ENCODE measurements at regions not wholly inside any gene's neighbourhood (a gene's known extent, or its start where the extent isn't known, plus 50 kb on each side); places are given as distances from the start of the nearest gene placed in this dataset.
A peak's percentile ranks its signal among the peaks of the same experiment; 100 is the strongest.

DNA sequence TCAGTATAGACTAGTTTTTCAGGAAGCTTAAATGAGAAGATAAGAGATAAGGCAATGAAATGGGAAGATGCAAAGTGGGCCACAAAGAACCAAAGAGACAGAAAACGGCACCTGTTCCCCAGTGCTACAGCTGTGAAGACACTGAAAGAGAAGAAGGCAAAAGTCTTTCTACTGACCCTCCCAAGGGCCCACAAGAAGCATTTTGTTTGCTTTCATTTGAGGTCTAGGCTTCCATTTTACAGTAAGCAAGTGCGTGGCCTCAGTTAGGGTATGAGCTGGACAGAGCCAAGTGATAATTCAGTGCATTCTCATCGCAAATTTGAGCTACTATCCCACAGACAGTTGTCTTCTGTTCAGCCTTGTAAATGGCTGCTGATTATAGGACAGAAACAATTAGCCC is 53.4 kb upstream of the STK17B start:
- intact Hi-C loops (cut with DNase I) = no loop called here
- DNase-seq (ENCODE audit: low spot score) = no peak

GRCh38 chr2:196225213-196225612 is 53.8 kb upstream of the STK17B start:
- intact Hi-C loops (cut with DNase I) = no loop called here
- no peak for DNase-seq (ENCODE audit: low spot score)

DNA sequence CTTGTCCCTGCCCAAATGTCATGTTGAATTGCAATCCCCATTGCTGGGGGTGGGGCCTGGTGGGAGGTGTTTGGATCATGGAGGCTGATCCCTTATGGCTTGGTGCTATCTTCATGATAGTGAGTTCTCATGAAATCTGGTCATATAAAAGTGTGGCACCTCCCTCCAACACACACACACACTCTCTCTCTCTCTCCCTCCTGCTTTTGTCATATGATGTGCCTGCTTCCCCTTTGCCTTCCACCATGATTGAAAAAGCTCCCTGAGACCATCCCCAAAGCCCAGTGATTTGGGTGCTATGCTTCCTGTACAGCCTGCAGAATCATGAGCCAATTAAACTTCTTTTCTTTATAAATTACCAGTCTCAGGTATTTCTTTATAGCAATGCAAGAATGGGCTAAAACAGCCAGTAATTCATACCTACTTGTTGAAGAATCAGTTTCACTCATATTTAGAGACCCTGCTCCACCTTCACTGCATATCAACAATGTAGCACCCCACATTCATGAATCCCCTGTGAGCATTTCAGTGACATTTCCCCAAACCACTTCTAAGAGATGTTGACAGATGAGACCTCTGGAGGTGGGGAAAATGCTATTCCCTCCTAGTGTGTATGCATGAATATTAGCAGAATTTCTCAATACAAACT is 54.8 kb upstream of the STK17B start:
- DNase-seq (ENCODE audit: low spot score) = no peak
- intact Hi-C loops (cut with DNase I) = no loop called here

DNA sequence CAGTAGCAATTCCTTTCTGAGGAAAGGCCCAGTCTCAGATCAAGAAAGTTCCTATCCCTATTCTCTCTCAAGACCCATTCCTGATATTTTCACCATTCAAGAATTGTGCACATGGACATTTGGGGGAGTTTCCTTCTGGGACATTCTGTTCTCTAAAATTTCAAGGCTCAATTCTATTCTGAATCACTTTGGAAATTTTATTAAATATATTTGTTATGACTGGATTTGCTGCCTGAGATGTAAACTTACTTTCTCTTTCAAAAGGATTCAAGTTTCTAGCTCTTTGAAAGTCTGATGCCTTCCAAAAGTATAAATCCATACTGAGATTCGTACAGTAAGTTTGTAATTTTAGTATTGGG is 55.3 kb upstream of the STK17B start:
- DNase-seq (ENCODE audit: low spot score) = no peak
- intact Hi-C loops (cut with DNase I) = no loop called here

DNA sequence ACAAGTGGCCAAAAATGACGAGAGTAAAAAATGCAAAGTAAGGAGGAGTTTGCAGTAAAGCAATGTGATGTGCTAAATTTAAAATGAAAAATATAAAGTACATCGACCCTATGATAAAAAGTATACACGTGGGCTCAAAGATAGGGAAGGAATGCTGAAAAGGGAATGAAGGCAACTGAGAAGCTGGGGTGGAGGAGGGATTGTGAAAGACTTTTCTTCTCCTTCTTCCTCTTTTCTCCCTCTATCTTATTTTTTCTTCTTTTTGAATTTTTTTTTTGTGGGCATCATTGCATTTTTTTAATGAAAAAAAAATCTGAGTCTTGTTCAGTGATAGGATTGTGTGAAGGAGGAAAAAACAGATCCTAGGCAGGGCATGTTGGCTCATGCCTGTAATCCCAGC is 57.6 kb upstream of the STK17B start:
- DNase-seq (ENCODE audit: low spot score) = no peak
- intact Hi-C loops (cut with DNase I) = no loop called here

DNA sequence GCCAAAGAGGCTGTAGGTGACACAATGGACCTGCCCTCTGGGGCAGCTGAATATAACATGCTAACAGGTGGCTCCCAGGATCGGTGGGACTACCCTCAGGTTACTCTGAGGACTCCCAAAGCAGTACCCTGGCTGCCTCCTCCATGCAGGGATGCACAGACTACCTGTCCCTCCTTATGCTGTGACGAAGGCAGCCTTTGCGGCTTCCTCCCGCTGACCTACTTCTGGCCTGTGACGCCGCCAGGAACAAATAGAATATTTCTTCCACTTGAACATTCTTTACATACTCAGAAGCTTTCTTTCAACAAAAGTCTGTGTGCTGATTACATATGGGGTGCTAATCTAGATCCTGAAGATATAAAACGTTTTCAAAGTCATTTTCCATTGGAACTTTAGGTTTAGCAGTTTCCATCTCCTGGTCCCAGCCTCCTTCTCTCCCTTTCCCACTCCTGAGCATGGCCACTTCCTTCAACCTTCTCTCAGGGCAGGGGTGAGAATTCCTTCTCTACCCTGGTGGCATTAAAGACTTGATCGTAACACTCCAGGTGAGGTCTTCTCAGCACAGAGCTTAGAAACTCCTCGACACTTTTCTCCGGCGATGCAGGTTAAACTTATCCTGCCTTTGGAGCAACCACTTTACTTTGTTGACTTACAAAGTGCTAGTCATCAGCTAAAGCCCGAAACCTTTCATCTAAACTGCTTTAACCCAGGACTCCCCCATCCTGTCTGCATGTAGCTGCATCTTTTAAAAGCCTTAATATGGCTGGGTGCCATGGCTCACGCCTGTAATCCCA is 58.9 kb upstream of the STK17B start:
- intact Hi-C loops (cut with DNase I) = no loop called here
- DNase-seq (ENCODE audit: low spot score) = no peak

GRCh38 chr2:196233021-196233804 is 61.8 kb upstream of the STK17B start:
- no peak for DNase-seq (ENCODE audit: low spot score)

GRCh38 chr2:196233805-196234475 is 62.6 kb upstream of the STK17B start:
- intact Hi-C loops (cut with DNase I) = no loop called here
- no peak for DNase-seq (ENCODE audit: low spot score)

More at GRCh38 chr2:196233021-196233804, 61.8 kb upstream of the STK17B start:
- intact Hi-C loops (cut with DNase I) = no loop called here

GRCh38 chr2:196234672-196235071 is 63.3 kb upstream of the STK17B start:
- intact Hi-C loops (cut with DNase I) = no loop called here

DNA sequence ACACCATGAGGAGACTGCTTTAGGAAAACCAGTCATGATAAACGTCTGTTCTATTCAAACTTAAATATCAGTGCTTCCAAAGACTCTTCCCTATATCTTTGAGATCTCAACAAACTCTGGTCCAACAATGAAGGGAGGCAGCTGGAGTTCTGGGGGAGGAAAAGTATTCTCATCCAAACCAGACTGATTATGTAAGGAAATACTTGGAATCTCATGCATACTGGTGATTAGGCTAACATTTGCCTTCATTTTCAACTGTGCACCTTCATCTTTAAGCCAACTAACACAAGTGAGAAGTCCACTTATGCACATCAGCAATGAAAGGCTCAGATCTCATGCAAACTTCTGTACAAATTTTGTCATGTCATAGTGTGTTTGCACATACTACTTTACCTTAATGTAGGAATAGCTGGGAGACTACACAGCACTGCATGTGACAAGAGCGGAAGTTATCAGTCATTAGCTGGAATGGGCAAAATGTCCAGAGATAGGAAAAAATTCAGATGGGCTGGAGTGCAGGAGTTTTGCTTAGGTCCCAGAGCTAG is 67.5 kb upstream of the STK17B start:
- no peak for DNase-seq (ENCODE audit: low spot score)

More at GRCh38 chr2:196234672-196235071, 63.3 kb upstream of the STK17B start:
- DNase-seq (ENCODE audit: low spot score) = no peak

DNA sequence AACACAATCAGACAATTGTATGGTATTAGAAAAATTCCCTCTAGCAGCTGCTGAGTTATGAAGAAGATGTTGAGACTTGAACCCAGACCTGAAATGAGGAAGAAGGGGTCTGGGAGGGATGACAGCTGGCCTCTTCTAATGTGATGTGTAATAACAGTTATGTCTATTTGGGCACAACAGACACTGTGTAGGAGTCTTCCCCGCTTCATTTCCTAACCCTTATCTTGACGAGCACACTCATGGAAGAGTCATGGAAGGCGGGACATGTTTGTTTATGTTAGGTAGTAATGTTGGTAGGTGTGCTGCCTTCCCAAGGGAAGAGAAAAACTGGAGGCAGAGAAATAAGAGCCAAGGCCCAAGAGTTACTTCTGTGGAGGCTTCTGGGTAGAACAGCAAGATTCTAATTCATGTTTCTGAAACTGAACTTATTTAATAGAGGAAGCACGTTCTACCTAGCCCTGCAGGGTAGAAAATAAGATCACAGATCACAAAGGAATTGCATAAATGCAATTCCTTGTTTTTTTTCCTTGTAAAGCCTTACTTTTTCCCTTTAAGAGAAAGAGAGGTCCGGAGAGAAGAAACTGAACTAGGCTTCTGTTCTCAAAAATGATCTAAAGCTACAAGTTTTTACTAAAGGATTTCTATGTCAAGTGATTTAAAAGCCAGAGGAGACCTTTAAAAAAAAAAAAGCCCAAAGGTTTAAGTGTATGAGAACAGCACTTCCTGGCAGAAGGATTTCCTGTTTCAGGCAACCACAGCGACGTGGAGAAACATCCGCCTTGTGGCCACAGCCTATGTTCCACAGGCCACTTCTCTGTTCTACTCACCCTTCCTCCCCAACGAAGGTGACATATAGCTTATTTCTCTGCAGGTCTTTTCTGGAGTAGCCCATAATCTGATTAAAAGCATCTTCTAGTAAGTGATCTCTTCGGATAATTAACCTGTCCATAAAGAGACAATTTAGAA is 68.5 kb upstream of the STK17B start:
- peak; percentile 88 for DNase-seq (ENCODE audit: low spot score)
- intact Hi-C loops (cut with DNase I) = no loop called here

More for the DNA sequence above, 67.5 kb upstream of the STK17B start:
- intact Hi-C loops (cut with DNase I) = no loop called here

- DNase-seq (ENCODE audit: low spot score) = no peak
- intact Hi-C loops (cut with DNase I) = no loop called here
These were observed 69.8 kb upstream of the STK17B start for GRCh38 chr2:196241175-196241574.

GRCh38 chr2:196242131-196242620 is 70.8 kb upstream of the STK17B start:
- DNase-seq (ENCODE audit: low spot score) = no peak
- intact Hi-C loops (cut with DNase I) = no loop called here

DNA sequence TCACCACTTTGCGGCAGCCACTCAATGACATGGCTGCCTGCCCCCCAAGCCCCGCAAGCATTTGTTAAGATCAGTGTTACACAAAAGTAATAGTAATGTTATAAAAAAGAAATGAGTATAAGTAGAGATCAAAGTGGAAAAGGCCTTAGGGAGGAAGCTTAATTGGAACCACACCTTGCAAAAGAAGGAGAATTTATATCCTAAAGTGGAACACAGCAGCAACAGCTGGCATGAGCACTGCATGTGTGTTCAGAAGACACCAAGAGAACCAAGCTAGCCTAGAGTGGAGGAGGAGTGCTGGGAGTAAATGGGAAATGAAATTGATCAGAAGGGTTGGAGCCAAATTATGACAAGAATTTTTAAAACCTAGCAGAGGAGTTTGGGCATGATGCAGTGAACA is 73.1 kb upstream of the STK17B start:
- intact Hi-C loops (cut with DNase I) = no loop called here
- no peak for DNase-seq (ENCODE audit: low spot score)

DNA sequence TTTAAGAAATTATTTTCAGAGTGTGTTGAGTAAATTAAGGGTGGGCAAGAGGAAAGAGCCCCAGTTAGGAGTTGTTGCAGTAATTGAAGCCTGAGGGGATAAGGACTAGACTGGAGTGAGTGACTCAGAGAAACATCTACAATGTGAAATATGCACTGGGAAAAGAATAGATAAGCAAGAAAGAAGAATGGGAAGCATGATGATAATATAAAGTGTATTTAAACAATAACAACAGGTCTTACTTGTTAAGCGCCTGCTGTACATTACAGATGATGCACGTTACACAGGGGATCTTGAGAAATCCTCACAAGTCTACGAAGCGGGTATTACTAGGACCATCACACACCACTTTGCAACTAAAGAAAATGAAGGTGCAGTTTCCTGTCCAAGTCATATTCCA is 73.6 kb upstream of the STK17B start:
- no peak for DNase-seq (ENCODE audit: low spot score)
- intact Hi-C loops (cut with DNase I) = no loop called here

- no peak for DNase-seq (ENCODE audit: low spot score)
- intact Hi-C loops (cut with DNase I) = no loop called here
These were observed 74.2 kb upstream of the STK17B start for GRCh38 chr2:196245378-196246140.

GRCh38 chr2:196247114-196247975 is 76.0 kb upstream of the STK17B start:
- DNase-seq (ENCODE audit: low spot score) = no peak
- intact Hi-C loops (cut with DNase I) = no loop called here
